Neural cell (in vitro differentiated cells): ENCODE measurements at regions not wholly inside any gene's neighbourhood (a gene's known extent, or its start where the extent isn't known, plus 50 kb on each side); places are given as distances from the start of the nearest gene placed in this dataset.

ENCODE experiments used
- H2AFZ ChIP-seq: fragments of 200-600, 300-800 bp; sonication (generic), shearing (Covaris generic); 2 replicates; pipeline ENCODE4 v1.6.0; 2014; ENCODE audit warnings: low read depth, mild to moderate bottlenecking, antibody characterized with exemption, low read length, moderate library complexity
- H3F3A ChIP-seq: fragments of 200-600 bp; shearing (Covaris generic); 2 replicates; pipeline ENCODE4 v1.6.1; 2016; ENCODE audit warnings: mild to moderate bottlenecking, moderate library complexity, mixed read lengths, antibody characterized with exemption, low read length; ENCODE audit not compliant: insufficient read depth, poor library complexity, severe bottlenecking
- H3K27ac ChIP-seq: fragments of 200-600, 300-800 bp; sonication (generic), shearing (Covaris generic); 2 replicates; pipeline ENCODE4 v1.5.1; 2014; ENCODE audit warnings: mild to moderate bottlenecking, low read length, moderate library complexity
- H3K27me3 ChIP-seq: fragments of 300-800, 200-600 bp; sonication (generic), shearing (Covaris generic); 2 replicates; pipeline ENCODE4 v1.6.0; 2014; ENCODE audit warnings: mild to moderate bottlenecking, low read depth, low read length, moderate library complexity; ENCODE audit not compliant: insufficient read depth
- H3K36me3 ChIP-seq: fragments of 300-800, 200-600 bp; sonication (generic), shearing (Covaris generic); 2 replicates; pipeline ENCODE4 v1.5.1; 2014; ENCODE audit warnings: mild to moderate bottlenecking, antibody characterized with exemption, low read length, moderate library complexity; ENCODE audit not compliant: insufficient read depth
- H3K4me2 ChIP-seq: fragments of 300-800, 200-600 bp; sonication (generic), shearing (Covaris generic); 2 replicates; pipeline ENCODE4 v1.6.0; 2014; ENCODE audit warnings: mild to moderate bottlenecking, low read length
- H3K4me3 ChIP-seq: fragments of 300-800, 200-600 bp; sonication (generic), shearing (Covaris generic); 2 replicates; pipeline ENCODE4 v1.5.1; 2014; ENCODE audit warnings: mild to moderate bottlenecking, low read length, moderate library complexity
- H3K79me2 ChIP-seq: fragments of 200-600 bp; shearing (Covaris generic); replicated peaks from 2 replicates; pipeline ENCODE4 v1.6.0; 2014; ENCODE audit warnings: mild to moderate bottlenecking, low read length, moderate library complexity; ENCODE audit not compliant: insufficient read depth
- H3K9ac ChIP-seq: fragments of 300-800, 200-600 bp; sonication (generic), shearing (Covaris generic); 2 replicates; pipeline ENCODE4 v1.6.1; 2016; ENCODE audit warnings: mild to moderate bottlenecking, low read length, mixed read lengths
- H3K9me2 ChIP-seq: fragments of 200-600 bp; shearing (Covaris generic); 2 replicates; pipeline ENCODE4 v1.6.1; 2016; ENCODE audit warnings: mild to moderate bottlenecking, low read length, mixed read lengths; ENCODE audit not compliant: insufficient read depth
- H3K9me3 ChIP-seq: fragments of 200-600, 300-800 bp; sonication (generic), shearing (Covaris generic); 2 replicates; pipeline ENCODE4 v1.6.1; 2016; ENCODE audit warnings: mild to moderate bottlenecking, mixed run types, low read length, moderate library complexity, mixed read lengths
- H4K20me1 ChIP-seq: fragments of 200-600 bp; shearing (Covaris generic); 2 replicates; pipeline ENCODE4 v1.6.1; 2016; ENCODE audit warnings: mild to moderate bottlenecking, mixed run types; ENCODE audit not compliant: insufficient read depth
- CTCF ChIP-seq: fragments of 450-650 bp; IDR thresholded peaks from 2 replicates; pipeline ENCODE4 v1.5.1; 2014; ENCODE audit warnings: antibody characterized with exemption, mild to moderate bottlenecking, moderate library complexity; ENCODE audit not compliant: poor library complexity, severe bottlenecking
- EP300 ChIP-seq: fragments of 450-650 bp; conservative IDR thresholded peaks from 2 replicates; pipeline ENCODE4 v1.6.1; 2014; ENCODE audit warnings: antibody characterized with exemption, mild to moderate bottlenecking, moderate library complexity; ENCODE audit not compliant: poor library complexity, severe bottlenecking
- EZH2 ChIP-seq: fragments of 200-600, 300-800 bp; shearing (Covaris generic), sonication (generic); IDR thresholded peaks from 2 replicates; pipeline ENCODE4 v1.6.1; 2014; ENCODE audit warnings: antibody characterized with exemption, low read length, borderline replicate concordance, mild to moderate bottlenecking; ENCODE audit not compliant: insufficient read depth, poor library complexity, severe bottlenecking
- MXI1 ChIP-seq: fragments of 450-650 bp; conservative IDR thresholded peaks from 2 replicates; pipeline ENCODE4 v1.6.1; 2014; ENCODE audit warnings: antibody characterized with exemption, mild to moderate bottlenecking; ENCODE audit not compliant: poor library complexity, severe bottlenecking
- POLR2AphosphoS5 ChIP-seq: IDR thresholded peaks from 2 replicates; pipeline ENCODE4 v1.6.1; 2012
- RAD21 ChIP-seq: fragments of 450-650 bp; conservative IDR thresholded peaks from 2 replicates; pipeline ENCODE4 v1.6.1; 2014; ENCODE audit warnings: antibody characterized with exemption, mild to moderate bottlenecking, moderate library complexity
- SMC3 ChIP-seq: fragments of 450-650 bp; conservative IDR thresholded peaks from 2 replicates; pipeline ENCODE4 v1.6.1; 2014; ENCODE audit warnings: antibody characterized with exemption, mild to moderate bottlenecking, moderate library complexity; ENCODE audit not compliant: poor library complexity
- TAF1 ChIP-seq: IDR thresholded peaks from 2 replicates; pipeline ENCODE4 v1.6.1; 2012; ENCODE audit warnings: low read depth
- TF ChIP-seq, protein P1 (sequence below): IDR thresholded peaks from 2 replicates; pipeline ENCODE4 v1.6.1; 2012; ENCODE audit warnings: borderline replicate concordance

DNA sequence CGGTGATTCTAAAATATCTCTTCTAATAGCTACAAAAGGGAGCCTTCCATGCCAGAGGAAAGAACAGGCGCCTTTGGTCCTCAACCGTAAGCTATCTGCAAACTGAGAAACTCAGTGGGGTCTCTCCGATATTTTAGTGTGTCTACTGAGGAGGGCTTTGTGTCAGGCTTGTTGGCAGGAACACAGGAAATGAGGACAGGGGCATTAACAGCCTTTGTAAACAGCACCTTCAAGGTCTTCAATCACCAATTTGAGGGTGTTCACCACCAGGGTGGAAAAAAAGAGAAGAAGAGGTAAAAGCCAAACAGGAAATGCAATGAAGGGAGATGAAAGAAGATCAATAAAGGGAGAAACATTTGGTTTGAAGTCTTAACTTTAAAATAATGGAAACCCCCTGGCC is 580.1 kb upstream of the SALL1 start:
- no peak overlapping the region for H3K4me3 ChIP-seq
- TF ChIP-seq EZH2 (no peak), TAF1 (no peak), POLR2AphosphoS5 (no peak), SMC3 (no peak), CTCF (no peak), EP300 (no peak), MXI1 (no peak), RAD21 (no peak)
- TF ChIP-seq, protein P1, sequence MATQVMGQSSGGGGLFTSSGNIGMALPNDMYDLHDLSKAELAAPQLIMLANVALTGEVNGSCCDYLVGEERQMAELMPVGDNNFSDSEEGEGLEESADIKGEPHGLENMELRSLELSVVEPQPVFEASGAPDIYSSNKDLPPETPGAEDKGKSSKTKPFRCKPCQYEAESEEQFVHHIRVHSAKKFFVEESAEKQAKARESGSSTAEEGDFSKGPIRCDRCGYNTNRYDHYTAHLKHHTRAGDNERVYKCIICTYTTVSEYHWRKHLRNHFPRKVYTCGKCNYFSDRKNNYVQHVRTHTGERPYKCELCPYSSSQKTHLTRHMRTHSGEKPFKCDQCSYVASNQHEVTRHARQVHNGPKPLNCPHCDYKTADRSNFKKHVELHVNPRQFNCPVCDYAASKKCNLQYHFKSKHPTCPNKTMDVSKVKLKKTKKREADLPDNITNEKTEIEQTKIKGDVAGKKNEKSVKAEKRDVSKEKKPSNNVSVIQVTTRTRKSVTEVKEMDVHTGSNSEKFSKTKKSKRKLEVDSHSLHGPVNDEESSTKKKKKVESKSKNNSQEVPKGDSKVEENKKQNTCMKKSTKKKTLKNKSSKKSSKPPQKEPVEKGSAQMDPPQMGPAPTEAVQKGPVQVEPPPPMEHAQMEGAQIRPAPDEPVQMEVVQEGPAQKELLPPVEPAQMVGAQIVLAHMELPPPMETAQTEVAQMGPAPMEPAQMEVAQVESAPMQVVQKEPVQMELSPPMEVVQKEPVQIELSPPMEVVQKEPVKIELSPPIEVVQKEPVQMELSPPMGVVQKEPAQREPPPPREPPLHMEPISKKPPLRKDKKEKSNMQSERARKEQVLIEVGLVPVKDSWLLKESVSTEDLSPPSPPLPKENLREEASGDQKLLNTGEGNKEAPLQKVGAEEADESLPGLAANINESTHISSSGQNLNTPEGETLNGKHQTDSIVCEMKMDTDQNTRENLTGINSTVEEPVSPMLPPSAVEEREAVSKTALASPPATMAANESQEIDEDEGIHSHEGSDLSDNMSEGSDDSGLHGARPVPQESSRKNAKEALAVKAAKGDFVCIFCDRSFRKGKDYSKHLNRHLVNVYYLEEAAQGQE: no peak
- H2AFZ ChIP-seq: no peak overlapping the region
- H3K36me3 ChIP-seq: no peaks in the 10 kb centered on the region
- H3K4me2 ChIP-seq: no peak overlapping the region
- no peaks in the 10 kb centered on the region for H3F3A ChIP-seq
- H3K9me3 ChIP-seq: no peaks in the 10 kb centered on the region
- no peaks in the 10 kb centered on the region for H4K20me1 ChIP-seq
- no peak overlapping the region for H3K27ac ChIP-seq
- no peak overlapping the region for H3K9ac ChIP-seq
- no peaks in the 10 kb centered on the region for H3K9me2 ChIP-seq
- H3K27me3 ChIP-seq: no peaks in the 10 kb centered on the region
- no peaks in the 10 kb centered on the region for H3K79me2 ChIP-seq

DNA sequence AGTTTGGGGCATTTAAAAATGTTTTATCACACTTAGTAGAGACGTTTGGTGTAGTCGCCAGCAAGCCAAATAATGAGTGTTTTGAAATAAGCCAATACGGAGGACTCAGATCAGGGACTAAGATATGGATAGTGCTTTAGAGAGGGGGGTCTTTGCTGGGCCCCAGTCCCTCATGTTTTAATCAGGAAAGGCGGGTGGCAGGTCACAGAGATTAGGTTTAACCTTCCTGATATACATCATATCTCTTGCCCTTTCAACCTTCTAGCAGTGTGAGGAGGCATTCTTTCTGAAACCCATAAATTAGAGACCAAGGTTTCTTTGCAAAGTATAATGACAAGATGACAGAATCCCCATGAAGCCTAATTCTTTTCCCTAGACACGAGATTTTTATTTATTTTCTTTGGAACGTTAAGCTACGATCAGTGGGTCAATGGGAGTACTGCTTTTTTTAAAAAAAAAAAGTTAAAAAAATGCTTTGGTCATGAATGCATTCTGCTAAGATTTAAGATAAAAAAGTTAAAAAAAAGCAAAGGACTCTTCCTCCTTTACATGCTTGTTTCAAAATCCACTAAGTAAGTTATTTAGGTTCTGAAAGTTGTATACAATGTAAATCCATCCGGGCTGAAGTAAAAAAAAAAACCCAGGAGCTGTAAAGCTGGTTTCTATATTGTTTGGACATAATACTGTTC is 572.1 kb upstream of the SALL1 start:
- Histone ChIP-seq H2AFZ (no peak overlapping the region), H3K9ac (no peak overlapping the region), H3K27me3 (no peaks in the 10 kb centered on the region), H3K79me2 (no peaks in the 10 kb centered on the region), H3K9me3 (no peaks in the 10 kb centered on the region), H3K4me3 (no peak overlapping the region), H3K4me2 (no peak overlapping the region), H4K20me1 (no peaks in the 10 kb centered on the region), H3F3A (no peaks in the 10 kb centered on the region), H3K27ac (no peak overlapping the region), H3K9me2 (no peaks in the 10 kb centered on the region), H3K36me3 (no peaks in the 10 kb centered on the region)
- TF ChIP-seq EZH2: no peak

DNA sequence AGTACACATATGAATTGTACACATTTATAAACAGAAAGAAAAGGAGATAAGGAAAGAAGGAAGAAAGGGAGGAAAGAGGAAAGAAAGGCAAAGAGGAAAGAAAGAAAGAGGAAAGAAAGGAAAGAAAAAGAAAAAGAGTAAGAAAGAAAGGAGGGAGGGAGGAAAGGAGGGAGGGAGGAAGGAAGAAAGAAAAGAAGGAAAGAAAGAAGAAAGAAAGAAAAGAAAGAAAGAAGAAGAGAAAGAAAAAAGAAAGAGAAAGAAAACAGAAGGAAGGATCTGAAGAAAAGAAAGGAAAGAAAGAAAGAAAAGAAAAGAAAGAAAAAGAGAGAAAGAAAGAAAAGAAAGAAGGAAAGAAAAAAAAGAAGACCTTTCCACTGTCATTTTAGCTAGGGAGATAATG is 571.4 kb upstream of the SALL1 start:
- TF ChIP-seq EZH2: no peak
- no peak for TF ChIP-seq POLR2AphosphoS5
- TF ChIP-seq TAF1: no peak
- TF ChIP-seq, protein P1: no peak
- no peak for TF ChIP-seq RAD21
- TF ChIP-seq MXI1: no peak
- TF ChIP-seq SMC3: no peak
- TF ChIP-seq CTCF: no peak
- TF ChIP-seq EP300: no peak
- H3K9me2 ChIP-seq: no peaks in the 10 kb centered on the region
- no peak overlapping the region for H3K9ac ChIP-seq
- H3K79me2 ChIP-seq: no peaks in the 10 kb centered on the region
- H4K20me1 ChIP-seq: no peaks in the 10 kb centered on the region
- no peaks in the 10 kb centered on the region for H3F3A ChIP-seq
- H2AFZ ChIP-seq: no peak overlapping the region
- no peak overlapping the region for H3K4me2 ChIP-seq
- H3K4me3 ChIP-seq: no peak overlapping the region
- H3K9me3 ChIP-seq: no peaks in the 10 kb centered on the region
- no peaks in the 10 kb centered on the region for H3K36me3 ChIP-seq
- H3K27ac ChIP-seq: no peak overlapping the region
- no peaks in the 10 kb centered on the region for H3K27me3 ChIP-seq
